Spleen (tissue), 11 donors: ENCODE measurements at regions not wholly inside any gene's neighbourhood (a gene's known extent, or its start where the extent isn't known, plus 50 kb on each side); places are given as distances from the start of the nearest gene placed in this dataset.

Experiments used
- DNase-seq: peaks from one replicate; pipeline ENCODE4 v3.0.0-alpha.2; 2020
- H3K27ac ChIP-seq, 8 donors: fragments of 200-600 bp; sonication (generic) in 7 of 8; 1 replicate in 4 of 8; 2 replicates in 4 of 8; pipeline versions ENCODE4 v1.5.0 to v1.8.0; 2016 to 2021; ENCODE audit warnings: inconsistent platforms in 4 of 8, mild to moderate bottlenecking in 4 of 8, moderate library complexity in 1 of 8
- H3K27me3 ChIP-seq, 7 donors: fragments of 200-600 bp; sonication (generic) in 6 of 7; replicated peaks in 1 of 7; 1 replicate in 4 of 7; 2 replicates in 3 of 7; pipeline versions ENCODE4 v1.5.0 to v1.8.0; 2016 to 2021; ENCODE audit warnings: inconsistent platforms in 3 of 7, mild to moderate bottlenecking in 1 of 7
- H3K36me3 ChIP-seq, 6 donors: fragments of 200-600 bp; sonication (generic) in 5 of 6; 1 replicate in 4 of 6; 2 replicates in 2 of 6; pipeline versions ENCODE4 v1.5.0 to v1.8.0; 2016 to 2021; ENCODE audit warnings: inconsistent platforms in 2 of 6
- H3K4me1 ChIP-seq, 6 donors: fragments of 200-600 bp; sonication (generic) in 5 of 6; 1 replicate in 3 of 6; 2 replicates in 3 of 6; pipeline versions ENCODE4 v1.5.0 to v1.8.0; 2016 to 2021; ENCODE audit warnings: inconsistent platforms in 3 of 6
- H3K4me3 ChIP-seq, 8 donors: fragments of 200-600 bp; sonication (generic) in 7 of 8; 1 replicate in 4 of 8; 2 replicates in 4 of 8; pipeline versions ENCODE4 v1.5.0 to v1.8.0; 2016 to 2021; ENCODE audit warnings: inconsistent platforms in 4 of 8, mild to moderate bottlenecking in 4 of 8, moderate library complexity in 2 of 8
- H3K9me3 ChIP-seq, 8 donors: fragments of 200-600 bp; sonication (generic) in 7 of 8; 1 replicate in 4 of 8; 2 replicates in 4 of 8; pipeline versions ENCODE4 v1.5.0 to v1.8.0; 2016 to 2021; ENCODE audit warnings: inconsistent platforms in 4 of 8
- CTCF ChIP-seq, 11 experiments: fragments of 200-600 bp in 7 of 11; fragments of 450-650 bp in 4 of 11; sonication (generic) in 4 of 11; IDR thresholded peaks in 8 of 11; conservative IDR thresholded peaks in 3 of 11; 1 replicate in 7 of 11; 2 replicates in 4 of 11; pipeline versions ENCODE4 v1.4.0 to v1.8.0; 2016 to 2021; ENCODE audit warnings: antibody characterized with exemption in 11 of 11, inconsistent platforms in 4 of 11, mild to moderate bottlenecking in 1 of 11
- POLR2A ChIP-seq, 3 donors: fragments of 450-650 bp; IDR thresholded peaks; one replicate each; pipeline ENCODE4 v1.5.1; 2017; ENCODE audit warnings: antibody characterized with exemption in 3 of 3, mild to moderate bottlenecking in 1 of 3
- POLR2AphosphoS5 ChIP-seq, 3 donors: sonication (generic); formaldehyde crosslinking; IDR thresholded peaks; one replicate each; pipeline ENCODE4 v1.5.1; 2017; ENCODE audit warnings: antibody characterized with exemption in 3 of 3
- WGBS, 5 donors: extraction: QIAGEN DNeasy Blood & Tissue Kit in 3 of 5; methylation state at CpG; one replicate each; pipeline versions ENCODE4 v1.1.5 to v1.1.7; 2013 to 2018; 5-methylcytosine and 5-hydroxymethylcytosine counted together
- intact Hi-C: fragments of 100-400 bp; cut with DNase I; formaldehyde crosslinking; loops from one replicate; pipeline ENCODE4 v1.15.0; 2023; ENCODE audit warnings: low total_unique reads
- donor health status: healthy with polysubstance abuse.
- donor health status: DM: no; HTN: no; CAD: no; lungs with moderate emphysema.
- donor health status: DM: no; HTN: no; CAD: no.
- donor health status: Bipolar disorder and iron deficiency.
- donor health status: healthy.
- donor health status: DM: no; HTN: no; CAD: no.
- donor health status: DM: yes; HTN: yes; CAD: no.

- TF ChIP-seq CTCF (IDR thresholded peaks at IDR 0.05 in 8 of 11, conservative IDR thresholded peaks at IDR 0.05 in 3 of 11) (no peak), POLR2AphosphoS5 (IDR thresholded peaks at IDR 0.05) (no peak), POLR2A (IDR thresholded peaks at IDR 0.05) (no peak)
- no peak overlapping the region for H3K4me3 ChIP-seq
- 65 to 88% (median 84%) methylated on average over 1 of the region's 1 CpG for WGBS, 5 donors
- no peaks in the 10 kb centered on the region for H3K36me3 ChIP-seq
- H3K4me1 ChIP-seq, result no peaks in the 10 kb centered on the region
- no peak overlapping the region for H3K27ac ChIP-seq
- peaks cover 0 to 5% (median 0%) of the 10 kb centered on the region in 8 donors for H3K9me3 ChIP-seq
- H3K27me3 ChIP-seq, result no peaks in the 10 kb centered on the region
- DNase-seq, result no peak
- intact Hi-C loops, result no loop called here
Measured at GRCh38 chr4:137082061-137082460, 450.2 kb downstream of the PCDH18 start.

- TF ChIP-seq POLR2A (IDR thresholded peaks at IDR 0.05) (no peak), CTCF (IDR thresholded peaks at IDR 0.05 in 8 of 11, conservative IDR thresholded peaks at IDR 0.05 in 3 of 11) (no peak), POLR2AphosphoS5 (IDR thresholded peaks at IDR 0.05) (no peak)
- peak; percentile 52 for DNase-seq
- no peak overlapping the region for H3K4me3 ChIP-seq
- intact Hi-C loops, result no loop called here
- H3K36me3 ChIP-seq, result no peaks in the 10 kb centered on the region
- 57 to 100% (median 65%) methylated on average over 1 to 3 of the region's 3 CpGs for WGBS, 5 donors
- H3K9me3 ChIP-seq, result peaks cover 0 to 17% (median 8%) of the 10 kb centered on the region in 8 donors
- H3K27me3 ChIP-seq, result no peaks in the 10 kb centered on the region
- H3K4me1 ChIP-seq, result no peaks in the 10 kb centered on the region
- H3K27ac ChIP-seq, result no peak overlapping the region
Measured at GRCh38 chr4:137076908-137077307, 455.4 kb downstream of the PCDH18 start.

GRCh38 chr4:137075586-137075985 lies 456.7 kb downstream of the PCDH18 start:
- no peaks in the 10 kb centered on the region for H3K27me3 ChIP-seq
- 77 to 87% (median 81%) methylated on average over 4 of the region's 4 CpGs for WGBS, 5 donors
- intact Hi-C loops, result no loop called here

GRCh38 chr4:137070614-137071013 lies 461.7 kb downstream of the PCDH18 start:
- H3K9me3 ChIP-seq, result peaks cover 0 to 10% (median 0%) of the 10 kb centered on the region in 8 donors
- H3K36me3 ChIP-seq, result no peaks in the 10 kb centered on the region
- H3K27me3 ChIP-seq, result no peaks in the 10 kb centered on the region
- no peak overlapping the region for H3K27ac ChIP-seq
- no peaks in the 10 kb centered on the region for H3K4me1 ChIP-seq
- 58 to 85% (median 64%) methylated on average over 1 to 2 of the region's 2 CpGs for WGBS, 5 donors
- TF ChIP-seq CTCF (IDR thresholded peaks at IDR 0.05 in 8 of 11, conservative IDR thresholded peaks at IDR 0.05 in 3 of 11) (no peak), POLR2A (IDR thresholded peaks at IDR 0.05) (no peak), POLR2AphosphoS5 (IDR thresholded peaks at IDR 0.05) (no peak)
- intact Hi-C loops, result no loop called here
- H3K4me3 ChIP-seq, result no peak overlapping the region
- DNase-seq, result peak; percentile 51

More at GRCh38 chr4:137075586-137075985, 456.7 kb downstream of the PCDH18 start:
- Histone ChIP-seq H3K27ac (no peak overlapping the region), H3K4me3 (no peak overlapping the region), H3K9me3 (peaks cover 0 to 19% (median 8%) of the 10 kb centered on the region in 8 donors), H3K4me1 (no peaks in the 10 kb centered on the region), H3K36me3 (no peaks in the 10 kb centered on the region)
- no peak for TF ChIP-seq POLR2A (IDR thresholded peaks at IDR 0.05)
- no peak for DNase-seq

GRCh38 chr4:137069473-137069872 lies 462.8 kb downstream of the PCDH18 start:
- 79 to 90% (median 88%) methylated on average over 2 of the region's 2 CpGs for WGBS, 5 donors
- TF ChIP-seq POLR2AphosphoS5 (IDR thresholded peaks at IDR 0.05) (no peak), CTCF (IDR thresholded peaks at IDR 0.05 in 8 of 11, conservative IDR thresholded peaks at IDR 0.05 in 3 of 11) (no peak), POLR2A (IDR thresholded peaks at IDR 0.05) (no peak)
- intact Hi-C loops, result no loop called here
- Histone ChIP-seq H3K36me3 (no peaks in the 10 kb centered on the region), H3K4me1 (no peaks in the 10 kb centered on the region), H3K27me3 (no peaks in the 10 kb centered on the region), H3K27ac (no peak overlapping the region), H3K9me3 (peaks cover 0 to 10% (median 0%) of the 10 kb centered on the region in 8 donors), H3K4me3 (no peak overlapping the region)
- no peak for DNase-seq
